HG02943 (cell line): ENCODE measurements at regions not wholly inside any gene's neighbourhood (a gene's known extent, or its start where the extent isn't known, plus 50 kb on each side); places are given as distances from the start of the nearest gene placed in this dataset.
"Not testable (repeated sequence)": the region's sequence is repeated elsewhere in the genome, so short reads cannot be mapped to it uniquely, and the experiment has no call there.

Experiments used
- ATAC-seq: cut with Tn5 transposase; IDR thresholded peaks from one replicate; pipeline ENCODE4 v1.9.1; 2021; ENCODE audit warnings: mild to moderate bottlenecking, low read depth, moderate library complexity; ENCODE audit not compliant: unreplicated experiment

- no peak for ATAC-seq
Observed at GRCh38 chr9:19660019-19660418, 128.8 kb downstream of the SLC24A2 start.

- no peak for ATAC-seq
Observed at GRCh38 chr9:19656704-19657103, 132.1 kb downstream of the SLC24A2 start.

GRCh38 chr9:19651681-19652080, 137.2 kb downstream of the SLC24A2 start:
- no peak for ATAC-seq

DNA sequence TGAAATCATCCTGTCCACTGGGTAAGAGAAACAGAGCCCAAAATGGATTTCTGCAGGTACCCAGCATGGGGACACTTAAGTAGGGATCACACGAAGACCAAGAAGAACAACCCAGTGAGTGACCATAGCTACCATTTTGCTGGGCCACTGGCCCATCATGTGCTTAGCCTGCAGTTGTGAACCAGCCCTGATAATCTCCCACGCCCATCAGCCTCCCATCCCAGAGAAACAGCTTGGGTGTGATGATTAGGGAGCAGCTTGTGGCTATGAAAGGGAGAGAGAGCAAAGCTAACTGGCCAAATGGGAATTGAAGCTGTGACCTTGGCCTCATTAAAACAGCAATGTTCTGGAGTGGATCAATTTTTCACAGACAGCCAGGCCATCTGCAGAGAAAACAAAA, 138.5 kb downstream of the SLC24A2 start:
- ATAC-seq = no peak

GRCh38 chr9:19649336-19650041, 139.3 kb downstream of the SLC24A2 start:
- no peak for ATAC-seq

DNA sequence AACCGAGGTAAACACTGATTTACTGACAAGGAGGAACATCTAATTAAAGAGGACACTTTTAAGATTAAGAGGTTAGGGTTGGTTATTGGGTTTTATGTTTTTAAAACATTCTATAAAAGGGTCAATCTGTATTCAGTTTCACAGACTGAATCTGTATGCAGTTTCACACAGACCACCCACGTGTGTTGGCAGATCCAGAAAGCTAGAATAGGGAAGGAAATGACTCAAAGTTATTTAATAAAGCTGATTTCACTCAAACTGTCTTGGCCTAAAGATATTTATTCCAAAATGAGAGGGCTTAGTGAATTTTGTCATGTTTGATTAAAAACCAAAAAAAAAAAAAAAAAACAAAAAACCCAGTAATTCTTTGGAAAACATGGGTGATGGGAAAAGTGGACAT, 140.2 kb downstream of the SLC24A2 start:
- no peak for ATAC-seq

DNA sequence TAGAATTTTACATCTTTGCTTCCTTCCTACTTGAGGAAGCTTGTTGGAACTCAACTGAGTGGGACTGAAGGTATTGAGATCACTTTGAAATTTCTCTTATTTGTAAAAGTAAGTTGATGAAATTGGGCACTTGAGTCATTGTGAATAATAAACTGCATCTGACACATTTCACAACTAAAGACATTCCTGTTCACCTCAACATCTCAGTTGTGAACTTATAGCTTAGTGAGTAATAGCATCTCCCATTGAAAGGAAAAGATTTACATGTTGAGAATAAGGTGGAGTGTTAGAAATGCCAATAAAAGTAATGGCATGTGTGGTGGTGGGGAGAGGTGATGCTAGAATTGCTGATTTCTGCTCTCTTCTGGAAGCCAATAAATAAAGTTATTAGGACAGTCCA, 145.0 kb downstream of the SLC24A2 start:
- no peak for ATAC-seq

DNA sequence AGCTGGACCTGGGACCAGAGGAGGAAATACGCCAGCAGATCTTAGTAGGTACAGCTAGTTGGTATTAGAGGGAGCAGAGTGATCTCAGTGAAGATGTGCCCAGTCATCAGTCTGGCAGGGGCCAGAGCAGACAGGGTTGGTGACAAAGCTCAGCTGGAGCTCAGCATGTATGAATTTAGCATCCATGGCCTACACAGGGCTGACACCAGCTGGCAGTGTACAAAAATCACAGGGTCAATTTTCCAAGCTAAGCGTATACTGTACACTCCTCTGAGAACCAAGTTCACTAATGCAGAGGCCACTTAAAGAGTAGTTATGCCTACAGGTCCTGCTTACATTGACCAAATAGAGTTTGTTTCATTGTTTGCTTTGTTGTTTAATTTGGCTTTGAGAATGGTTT, 146.6 kb downstream of the SLC24A2 start:
- ATAC-seq = no peak

- ATAC-seq = no peak
Observed at GRCh38 chr9:19641046-19641445, 147.8 kb downstream of the SLC24A2 start.

DNA sequence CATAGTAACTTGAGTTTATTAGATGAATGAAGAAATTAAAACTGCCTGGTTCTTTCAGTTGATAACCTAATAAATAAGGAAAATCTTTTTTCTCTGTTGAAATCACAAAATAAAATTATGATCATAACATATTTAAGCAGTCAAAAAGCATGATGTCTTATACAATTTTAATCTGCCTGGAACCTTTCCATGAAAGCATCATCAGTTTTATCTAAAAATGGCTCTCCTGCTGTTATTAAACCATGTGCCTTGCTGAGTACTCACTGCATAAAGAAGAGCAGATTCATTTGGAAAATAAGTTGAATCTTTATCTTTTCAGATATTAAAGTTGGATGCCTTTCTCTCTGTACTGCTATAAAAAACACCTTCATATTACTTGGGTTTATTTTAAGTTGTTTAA, 148.8 kb downstream of the SLC24A2 start:
- ATAC-seq = no peak

GRCh38 chr9:19637084-19637483, 151.8 kb downstream of the SLC24A2 start:
- ATAC-seq = no peak

DNA sequence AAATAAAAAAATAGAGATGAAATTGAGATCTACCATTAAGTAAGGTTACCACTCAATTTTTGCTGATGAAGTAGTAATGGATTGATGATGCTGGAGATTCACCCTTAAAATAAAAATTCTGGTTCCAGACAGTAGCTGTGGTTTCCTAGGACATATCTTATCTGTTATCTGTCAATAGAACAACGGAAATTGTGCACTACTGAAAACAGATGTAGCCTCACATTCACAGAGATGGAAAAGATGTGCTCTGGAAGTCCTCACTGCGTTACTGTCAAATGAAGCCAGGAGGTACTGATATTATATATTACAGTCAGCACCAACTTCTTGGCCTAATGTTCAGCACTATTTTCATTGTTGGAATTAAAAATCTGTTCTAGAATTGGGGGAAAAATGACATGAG, 154.0 kb downstream of the SLC24A2 start:
- no peak for ATAC-seq

GRCh38 chr9:19631181-19631580, 157.7 kb downstream of the SLC24A2 start:
- ATAC-seq = no peak

- no peak for ATAC-seq
Observed at GRCh38 chr9:19630760-19631159, 158.1 kb downstream of the SLC24A2 start.

- ATAC-seq = no peak
Observed at GRCh38 chr9:19629488-19629887, 159.3 kb downstream of the SLC24A2 start.

DNA sequence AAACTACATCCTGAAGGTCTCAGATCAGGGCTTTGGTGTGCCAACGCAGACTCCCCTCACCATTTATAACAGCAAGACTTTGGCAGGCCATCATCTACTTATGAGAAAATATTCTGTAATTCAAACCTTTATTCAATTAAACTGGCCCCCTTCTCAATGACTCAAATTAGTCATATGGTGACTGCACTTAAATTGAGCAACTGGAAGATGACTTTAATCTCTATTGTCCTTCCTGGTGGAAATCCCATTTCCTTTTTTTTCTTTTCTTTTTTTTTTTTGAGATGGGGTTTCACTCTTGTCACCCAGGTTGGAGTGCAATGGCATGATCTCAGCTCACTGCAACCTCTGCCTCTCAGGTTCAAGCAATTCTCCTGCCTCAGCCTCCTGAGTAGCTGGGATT, 163.4 kb downstream of the SLC24A2 start:
- not testable (repeated sequence) for ATAC-seq

- no peak for ATAC-seq
Observed at GRCh38 chr9:19624519-19624918, 164.3 kb downstream of the SLC24A2 start.

GRCh38 chr9:19623941-19624340, 164.9 kb downstream of the SLC24A2 start:
- ATAC-seq = no peak

GRCh38 chr9:19620326-19620725, 168.5 kb downstream of the SLC24A2 start:
- ATAC-seq = no peak

DNA sequence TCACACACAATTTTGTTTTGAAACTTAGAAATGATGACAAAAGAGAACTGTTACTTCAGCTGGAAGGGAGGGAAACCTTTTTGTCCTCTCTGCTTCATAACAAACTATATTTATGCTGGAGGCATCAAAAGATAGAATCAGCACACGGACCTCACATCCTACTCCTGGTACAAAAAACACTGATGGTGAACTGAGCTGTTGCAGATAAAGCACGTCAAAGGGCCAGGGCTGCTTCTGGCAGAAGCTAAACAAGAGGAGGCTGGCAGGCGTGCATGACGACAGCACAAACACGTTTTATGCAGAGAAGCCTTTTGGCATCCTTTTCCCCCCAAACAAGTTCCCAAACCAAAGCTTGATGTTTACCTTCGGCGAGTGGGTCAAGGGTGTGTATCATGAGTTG, 169.6 kb downstream of the SLC24A2 start:
- ATAC-seq = no peak

- ATAC-seq = no peak
Observed at GRCh38 chr9:19618816-19619215, 170.0 kb downstream of the SLC24A2 start.

- no peak for ATAC-seq
Observed at GRCh38 chr9:19615036-19615624, 173.7 kb downstream of the SLC24A2 start.
